PC-3 (cell line): ENCODE measurements at regions not wholly inside any gene's neighbourhood (a gene's known extent, or its start where the extent isn't known, plus 50 kb on each side); places are given as distances from the start of the nearest gene placed in this dataset.

Experiments
- ATAC-seq: fragments of 200-7000 bp; cut with Tn5 transposase; 2 replicates; pipeline ENCODE4 v1.9.1; 2020; ENCODE audit warnings: mild to moderate bottlenecking, moderate library complexity
- BruUV-seq: library from RNA; stranded (reverse); fragments of 400-500 nt; replicated peaks from 2 replicates; lab custom pipeline; 2021; lab: Mats Ljungman, UMichigan
- CTCF ChIA-PET: fragments of 300-600 bp; sonication (Branson Sonifier 250); formaldehyde crosslinking; loops from one replicate; lab custom pipeline; 2022; ENCODE audit warnings: antibody characterized with exemption; lab: Charles Lee
- POLR2A ChIA-PET: fragments of 300-600 bp; sonication (Branson Sonifier 250); formaldehyde crosslinking; loops from one replicate; lab custom pipeline; 2022; ENCODE audit warnings: antibody characterized with exemption; ENCODE audit not compliant: unreplicated experiment; lab: Charles Lee
- DNase-seq: peaks from one replicate; pipeline ENCODE4 v3.0.0-alpha.2; 2015
- H2AFZ ChIP-seq: fragments of 300-600 bp; sonication (generic); 2 replicates; pipeline ENCODE4 v1.6.0; 2016; ENCODE audit warnings: antibody characterized with exemption, low read length
- H3F3A ChIP-seq: fragments of 300-600 bp; sonication (generic); one replicate; pipeline ENCODE4 v1.6.0; 2017; ENCODE audit warnings: antibody characterized with exemption, low read length, control low read depth, mild to moderate bottlenecking; ENCODE audit not compliant: unreplicated experiment
- H3K27ac ChIP-seq: fragments of 300-600 bp; sonication (generic); 2 replicates; pipeline ENCODE4 v1.5.1; 2016; ENCODE audit warnings: mild to moderate bottlenecking, low read length
- H3K27me3 ChIP-seq: fragments of 300-600 bp; sonication (generic); 2 replicates; pipeline ENCODE4 v1.6.1; 2016; ENCODE audit warnings: low read length, mixed read lengths
- H3K36me3 ChIP-seq: fragments of 300-600 bp; sonication (generic); 2 replicates; pipeline ENCODE4 v1.6.1; 2016; ENCODE audit warnings: low read depth, mixed run types, low read length, mixed read lengths
- H3K4me1 ChIP-seq: fragments of 300-600 bp; sonication (generic); 2 replicates; pipeline ENCODE4 v1.5.1; 2016; ENCODE audit warnings: low read length; ENCODE audit not compliant: insufficient read depth
- H3K4me2 ChIP-seq: fragments of 300-600 bp; sonication (generic); 2 replicates; pipeline ENCODE4 v1.6.0; 2016; ENCODE audit warnings: low read length
- H3K4me3 ChIP-seq: fragments of 300-600 bp; sonication (generic); 2 replicates; pipeline ENCODE4 v1.5.1; 2016; ENCODE audit warnings: mild to moderate bottlenecking, low read length, mixed read lengths
- H3K79me2 ChIP-seq: fragments of 300-600 bp; sonication (generic); 2 replicates; pipeline ENCODE4 v1.6.1; 2017; ENCODE audit warnings: low read length, mixed read lengths
- H3K9ac ChIP-seq: fragments of 300-600 bp; sonication (generic); 2 replicates; pipeline ENCODE4 v1.6.0; 2016; ENCODE audit warnings: mild to moderate bottlenecking, low read length
- H3K9me2 ChIP-seq: fragments of 300-600 bp; sonication (generic); replicated peaks from 2 replicates; pipeline ENCODE4 v1.6.1; 2016; ENCODE audit warnings: mixed run types, low read length, mixed read lengths
- H3K9me3 ChIP-seq: fragments of 300-600 bp; sonication (generic); 2 replicates; pipeline ENCODE4 v1.6.1; 2016; ENCODE audit warnings: low read length, mixed read lengths
- H4K20me1 ChIP-seq: fragments of 300-600 bp; sonication (generic); 2 replicates; pipeline ENCODE4 v1.6.1; 2016; ENCODE audit warnings: low read length, mixed read lengths
- EZH2 ChIP-seq: fragments of 300-600 bp; sonication (generic); IDR thresholded peaks from one replicate; pipeline ENCODE4 v1.6.1; 2017; ENCODE audit warnings: antibody characterized with exemption, mild to moderate bottlenecking, low read length; ENCODE audit not compliant: unreplicated experiment
- EZH2phosphoT487 ChIP-seq: fragments of 300-600 bp; sonication (generic); IDR thresholded peaks from 2 replicates; pipeline ENCODE4 v1.6.1; 2018; ENCODE audit warnings: mild to moderate bottlenecking, antibody characterized with exemption, low read length, borderline replicate concordance
- intact Hi-C: fragments of 100-400 bp; cut with micrococcal nuclease; formaldehyde crosslinking; loops from 2 replicates; pipeline ENCODE4 v1.9.0; 2023
- TF ChIP-seq, protein P1 (sequence below): fragments of 300-600 bp; sonication (generic); conservative IDR thresholded peaks from 2 replicates; pipeline ENCODE4 v1.5.1; 2017; ENCODE audit warnings: antibody characterized with exemption, low read depth, mild to moderate bottlenecking, low read length

DNA sequence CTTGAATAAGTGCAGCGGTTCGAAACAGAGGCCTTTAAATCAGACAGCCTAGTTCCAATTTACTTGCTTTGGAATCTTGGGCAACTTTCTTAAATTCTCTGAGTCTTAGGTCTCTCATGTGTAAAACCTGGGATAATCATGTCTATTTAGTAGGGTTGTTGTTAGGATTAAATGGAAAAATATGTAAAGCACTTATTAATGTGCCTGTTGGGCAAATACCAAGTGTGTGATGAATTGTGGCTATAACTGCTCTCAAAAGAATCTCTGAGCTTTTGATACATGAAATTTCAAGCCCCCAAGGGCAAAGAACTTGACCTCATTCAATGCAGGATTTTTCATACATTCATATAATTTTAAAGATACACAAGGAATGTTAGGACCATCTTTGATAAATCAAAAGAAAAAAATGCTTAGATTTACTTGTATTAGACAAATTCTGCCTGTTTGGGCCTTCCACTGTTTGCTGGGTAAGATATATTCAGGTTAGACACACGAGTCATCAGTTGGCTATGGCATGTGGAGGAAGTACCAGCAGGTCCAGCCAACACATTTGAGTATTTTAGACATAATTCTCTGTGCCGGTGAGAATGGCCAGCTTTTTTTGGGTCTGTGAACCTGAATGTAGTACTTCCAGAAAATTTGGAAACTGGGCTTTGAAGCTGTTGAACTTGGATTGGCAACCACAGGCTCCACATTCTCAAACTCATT, 241.4 kb upstream of the CNKSR2 start:
- no peak overlapping the region for H3K9ac ChIP-seq
- H3K4me3 ChIP-seq: no peak overlapping the region
- intact Hi-C loops: no loop called here
- no peak overlapping the region for H2AFZ ChIP-seq
- H3F3A ChIP-seq: no peaks in the 10 kb centered on the region
- no peaks in the 10 kb centered on the region for H3K4me1 ChIP-seq
- ATAC-seq: no peak
- BruUV-seq: no TSS peak
- H3K9me3 ChIP-seq: no peaks in the 10 kb centered on the region
- H3K4me2 ChIP-seq: no peak overlapping the region
- H3K27ac ChIP-seq: no peak overlapping the region
- no peaks in the 10 kb centered on the region for H4K20me1 ChIP-seq
- no peak for TF ChIP-seq EZH2
- TF ChIP-seq, protein P1, sequence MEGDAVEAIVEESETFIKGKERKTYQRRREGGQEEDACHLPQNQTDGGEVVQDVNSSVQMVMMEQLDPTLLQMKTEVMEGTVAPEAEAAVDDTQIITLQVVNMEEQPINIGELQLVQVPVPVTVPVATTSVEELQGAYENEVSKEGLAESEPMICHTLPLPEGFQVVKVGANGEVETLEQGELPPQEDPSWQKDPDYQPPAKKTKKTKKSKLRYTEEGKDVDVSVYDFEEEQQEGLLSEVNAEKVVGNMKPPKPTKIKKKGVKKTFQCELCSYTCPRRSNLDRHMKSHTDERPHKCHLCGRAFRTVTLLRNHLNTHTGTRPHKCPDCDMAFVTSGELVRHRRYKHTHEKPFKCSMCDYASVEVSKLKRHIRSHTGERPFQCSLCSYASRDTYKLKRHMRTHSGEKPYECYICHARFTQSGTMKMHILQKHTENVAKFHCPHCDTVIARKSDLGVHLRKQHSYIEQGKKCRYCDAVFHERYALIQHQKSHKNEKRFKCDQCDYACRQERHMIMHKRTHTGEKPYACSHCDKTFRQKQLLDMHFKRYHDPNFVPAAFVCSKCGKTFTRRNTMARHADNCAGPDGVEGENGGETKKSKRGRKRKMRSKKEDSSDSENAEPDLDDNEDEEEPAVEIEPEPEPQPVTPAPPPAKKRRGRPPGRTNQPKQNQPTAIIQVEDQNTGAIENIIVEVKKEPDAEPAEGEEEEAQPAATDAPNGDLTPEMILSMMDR: no peak
- no peak for TF ChIP-seq EZH2phosphoT487
- H3K36me3 ChIP-seq: no peaks in the 10 kb centered on the region
- H3K27me3 ChIP-seq: no peaks in the 10 kb centered on the region
- ChIA-PET CTCF (no interaction called here), POLR2A (no interaction called here)
- no peaks in the 10 kb centered on the region for H3K79me2 ChIP-seq
- DNase-seq: no peak
- no peaks in the 10 kb centered on the region for H3K9me2 ChIP-seq

DNA sequence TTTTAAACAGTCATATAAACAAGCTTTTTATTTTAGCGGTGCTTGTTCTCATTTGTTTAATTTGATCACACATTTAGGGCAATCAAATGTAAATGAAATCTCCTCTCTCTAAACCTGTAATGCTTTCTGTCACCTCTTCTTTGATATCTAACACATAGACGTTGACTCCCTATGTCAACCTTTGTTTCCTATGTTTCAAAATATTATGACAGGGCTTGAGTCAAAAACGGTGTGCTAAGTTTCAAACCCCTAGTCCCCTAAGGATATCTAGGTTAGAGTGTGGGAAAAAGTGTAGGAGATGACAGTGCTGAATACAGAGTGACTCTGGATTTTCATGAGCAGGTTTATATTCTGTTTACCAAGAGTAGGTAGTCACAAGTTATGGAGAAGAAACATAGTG, 224.0 kb upstream of the CNKSR2 start:
- Histone ChIP-seq H2AFZ (no peak overlapping the region), H3K4me2 (no peak overlapping the region), H3K4me1 (no peaks in the 10 kb centered on the region), H3F3A (no peaks in the 10 kb centered on the region), H3K36me3 (no peaks in the 10 kb centered on the region), H3K9ac (no peak overlapping the region), H3K79me2 (no peaks in the 10 kb centered on the region), H3K9me3 (no peaks in the 10 kb centered on the region), H4K20me1 (no peaks in the 10 kb centered on the region), H3K27ac (no peak overlapping the region), H3K9me2 (no peaks in the 10 kb centered on the region), H3K4me3 (no peak overlapping the region), H3K27me3 (no peaks in the 10 kb centered on the region)
- POLR2A ChIA-PET: no interaction called here
- BruUV-seq: no TSS peak
- intact Hi-C loops: no loop called here
- TF ChIP-seq, protein P1: no peak
- no peak for TF ChIP-seq EZH2phosphoT487
- DNase-seq: no peak
- ATAC-seq: no peak
- CTCF ChIA-PET: no interaction called here

DNA sequence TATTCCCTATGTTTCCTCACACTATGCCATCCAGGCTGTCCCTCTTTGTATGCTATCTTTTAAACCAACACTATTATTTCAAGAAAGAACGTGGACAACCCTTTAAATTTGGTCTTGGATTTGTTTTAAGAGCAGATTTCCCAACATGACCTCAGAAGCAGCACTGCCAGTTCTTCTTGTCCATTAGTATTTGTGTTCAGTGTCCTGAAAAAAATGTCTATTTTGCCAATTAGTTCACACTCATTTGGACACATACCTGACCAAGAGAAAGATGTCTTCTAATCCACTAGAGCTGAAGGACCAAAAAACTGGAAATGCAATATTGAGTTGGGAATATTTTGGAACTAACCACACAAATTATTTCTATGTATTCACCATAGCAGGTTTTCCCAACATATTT, 223.2 kb upstream of the CNKSR2 start:
- no TSS peak for BruUV-seq

More for the DNA sequence above, 223.2 kb upstream of the CNKSR2 start:
- Histone ChIP-seq H3K4me3 (no peak overlapping the region), H3K4me1 (no peaks in the 10 kb centered on the region), H3K27me3 (no peaks in the 10 kb centered on the region), H3K9me2 (no peaks in the 10 kb centered on the region), H3K9ac (no peak overlapping the region), H4K20me1 (no peaks in the 10 kb centered on the region), H2AFZ (no peak overlapping the region), H3K36me3 (no peaks in the 10 kb centered on the region), H3K79me2 (no peaks in the 10 kb centered on the region), H3F3A (no peaks in the 10 kb centered on the region), H3K27ac (no peak overlapping the region), H3K9me3 (no peaks in the 10 kb centered on the region), H3K4me2 (no peak overlapping the region)
- TF ChIP-seq EZH2 (no peak), EZH2phosphoT487 (no peak)
- TF ChIP-seq, protein P1: no peak
- no peak for ATAC-seq
- intact Hi-C loops: no loop called here
- ChIA-PET POLR2A (no interaction called here), CTCF (no interaction called here)
- no peak for DNase-seq
